HEK293 (cell line): ENCODE measurements at regions not wholly inside any gene's neighbourhood (a gene's known extent, or its start where the extent isn't known, plus 50 kb on each side); places are given as distances from the start of the nearest gene placed in this dataset.
A peak's percentile ranks its signal among the peaks of the same experiment; 100 is the strongest.

Source experiments
- CTCF ChIA-PET: fragments of 350-600 bp; formaldehyde crosslinking; extraction: SDS; loops from one replicate; lab custom pipeline; 2021; ENCODE audit warnings: antibody characterized with exemption; lab: Yijun Ruan, JAX
- POLR2A ChIA-PET: fragments of 300-600 bp; formaldehyde crosslinking; extraction: SDS; loops from one replicate; lab custom pipeline; 2020; ENCODE audit warnings: antibody characterized with exemption, inconsistent platforms; lab: Yijun Ruan, JAX
- H3K27ac ChIP-seq: fragments of 200-500 bp; sonication (Bioruptor generic); 2 replicates; pipeline ENCODE4 v1.5.1; 2014; ENCODE audit warnings: low read depth, low read length, control low read depth, inconsistent platforms; ENCODE audit errors: extremely low read depth
- H3K36me3 ChIP-seq, 2 experiments: fragments of 200-500 bp in 1 of 2; sonication (Bioruptor generic) in 1 of 2; 1 replicate in 1 of 2; 2 replicates in 1 of 2; pipeline ENCODE4 v1.5.1; 2014 to 2017; ENCODE audit warnings: inconsistent platforms in 2 of 2, low read length in 2 of 2; ENCODE audit not compliant: control insufficient read depth in 2 of 2, insufficient read depth in 1 of 2
- H3K4me1 ChIP-seq: fragments of 200-500 bp; sonication (Bioruptor generic); 2 replicates; pipeline ENCODE4 v1.5.1; 2014; ENCODE audit warnings: mild to moderate bottlenecking, low read length, inconsistent platforms; ENCODE audit not compliant: control insufficient read depth, insufficient read depth
- H3K4me3 ChIP-seq: 2 replicates; pipeline ENCODE4 v1.5.1; 2011; ENCODE audit warnings: low read depth, mild to moderate bottlenecking, control low read depth, low read length, moderate library complexity
- H3K9me3 ChIP-seq: fragments of 200-500 bp; sonication (Bioruptor generic); 2 replicates; pipeline ENCODE4 v1.5.1; 2014; ENCODE audit warnings: low read depth, low read length, inconsistent platforms; ENCODE audit not compliant: control insufficient read depth, insufficient read depth
- BCL11A ChIP-seq: fragments of 450-650 bp; formaldehyde crosslinking; IDR thresholded peaks from 2 replicates; pipeline ENCODE4 v1.5.1; 2016; ENCODE audit warnings: low read depth, missing biosample characterization, missing genetic modification characterization
- HOXC10 ChIP-seq: sonication (generic); formaldehyde crosslinking; IDR thresholded peaks from 2 replicates; pipeline ENCODE4 v1.8.1; 2023; ENCODE audit warnings: mild to moderate bottlenecking, missing genetic modification reagents
- IKZF3 ChIP-seq: fragments of 450-650 bp; IDR thresholded peaks from 2 replicates; pipeline ENCODE4 v1.5.0; 2018; ENCODE audit warnings: missing biosample characterization, mild to moderate bottlenecking, missing genetic modification characterization, moderate library complexity
- PATZ1 ChIP-seq: fragments of 450-650 bp; formaldehyde crosslinking; IDR thresholded peaks from 2 replicates; pipeline ENCODE4 v1.5.1; 2016; ENCODE audit warnings: missing biosample characterization, missing genetic modification characterization
- RBAK ChIP-seq: fragments of 450-650 bp; formaldehyde crosslinking; IDR thresholded peaks from 2 replicates; pipeline ENCODE4 v1.5.1; 2016; ENCODE audit warnings: missing biosample characterization, missing genetic modification characterization
- SCRT2 ChIP-seq: fragments of 450-650 bp; formaldehyde crosslinking; IDR thresholded peaks from 2 replicates; pipeline ENCODE4 v1.5.1; 2016; ENCODE audit warnings: missing biosample characterization, missing genetic modification characterization
- WT1 ChIP-seq: fragments of 450-650 bp; formaldehyde crosslinking; IDR thresholded peaks from 2 replicates; pipeline ENCODE4 v1.5.1; 2016; ENCODE audit warnings: missing biosample characterization, missing genetic modification characterization
- YY2 ChIP-seq: fragments of 450-650 bp; formaldehyde crosslinking; IDR thresholded peaks from 2 replicates; pipeline ENCODE4 v1.5.1; 2016; ENCODE audit warnings: missing biosample characterization, missing genetic modification characterization
- ZNF10 ChIP-seq: fragments of 450-650 bp; formaldehyde crosslinking; IDR thresholded peaks from 2 replicates; pipeline ENCODE4 v1.5.1; 2017; ENCODE audit warnings: missing biosample characterization, missing genetic modification characterization
- ZNF112 ChIP-seq: fragments of 450-650 bp; formaldehyde crosslinking; IDR thresholded peaks from 2 replicates; pipeline ENCODE4 v1.5.0; 2017; ENCODE audit warnings: missing biosample characterization, missing genetic modification characterization
- ZNF169 ChIP-seq: fragments of 450-650 bp; formaldehyde crosslinking; IDR thresholded peaks from 2 replicates; pipeline ENCODE4 v1.5.1; 2016; ENCODE audit warnings: missing biosample characterization, missing genetic modification characterization
- ZNF18 ChIP-seq: fragments of 450-650 bp; formaldehyde crosslinking; IDR thresholded peaks from 2 replicates; pipeline ENCODE4 v1.5.1; 2016; ENCODE audit warnings: missing biosample characterization, missing genetic modification characterization
- ZNF324 ChIP-seq: fragments of 450-650 bp; formaldehyde crosslinking; IDR thresholded peaks from 2 replicates; pipeline ENCODE4 v1.5.1; 2016; ENCODE audit warnings: missing biosample characterization, missing genetic modification characterization
- ZNF423 ChIP-seq: fragments of 450-650 bp; formaldehyde crosslinking; IDR thresholded peaks from 2 replicates; pipeline ENCODE4 v1.5.1; 2016; ENCODE audit warnings: missing biosample characterization, missing genetic modification characterization
- ZNF521 ChIP-seq: fragments of 450-650 bp; formaldehyde crosslinking; IDR thresholded peaks from 2 replicates; pipeline ENCODE4 v1.5.1; 2017; ENCODE audit warnings: missing biosample characterization, mild to moderate bottlenecking, missing genetic modification characterization
- ZNF544 ChIP-seq: fragments of 450-650 bp; formaldehyde crosslinking; IDR thresholded peaks from 2 replicates; pipeline ENCODE4 v1.5.0; 2017; ENCODE audit warnings: missing biosample characterization, missing genetic modification characterization
- ZNF585B ChIP-seq: fragments of 450-650 bp; formaldehyde crosslinking; IDR thresholded peaks from 2 replicates; pipeline ENCODE4 v1.5.1; 2016; ENCODE audit warnings: missing biosample characterization, missing genetic modification characterization
- ZNF664 ChIP-seq: fragments of 450-650 bp; formaldehyde crosslinking; IDR thresholded peaks from 2 replicates; pipeline ENCODE4 v1.5.1; 2016; ENCODE audit warnings: missing biosample characterization, missing genetic modification characterization
- ZSCAN4 ChIP-seq: fragments of 450-650 bp; formaldehyde crosslinking; IDR thresholded peaks from 2 replicates; pipeline ENCODE4 v1.5.1; 2017; ENCODE audit warnings: missing biosample characterization, missing genetic modification characterization

GRCh38 chr16:51565184-51565583 is 414.1 kb upstream of the SALL1 start:
- TF ChIP-seq ZNF521 (tag by site-specific recombination) (no peak), WT1 (tag by site-specific recombination) (no peak), RBAK (tag by site-specific recombination) (no peak), ZNF169 (no peak), BCL11A (tag by site-specific recombination) (no peak), ZNF10 (tag by site-specific recombination) (no peak), ZNF585B (tag by site-specific recombination) (no peak)
- POLR2A ChIA-PET = no interaction called here
- Histone ChIP-seq H3K9me3 (no peaks in the 10 kb centered on the region), H3K36me3 (no peaks in the 10 kb centered on the region), H3K4me1 (no peaks in the 10 kb centered on the region), H3K27ac (no peak overlapping the region), H3K4me3 (no peak overlapping the region)
- CTCF ChIA-PET = interaction anchor here (0.6 kb wide), 1 partner anchor 566 kb away, joined by 3 read pairs; no protein-coding TSS in a partner anchor

GRCh38 chr16:51562891-51563290 is 411.8 kb upstream of the SALL1 start:
- ChIA-PET CTCF (interaction anchor here (0.5 to 1.1 kb wide), 2 partner anchors 53 to 756 kb away, joined by 3 to 4 read pairs; no protein-coding TSS in a partner anchor), POLR2A (no interaction called here)
- 0 out of 2 replicates have a peak, but pooled peaks have one; percentile 32 for TF ChIP-seq ZSCAN4 (tag by site-specific recombination)
- TF ChIP-seq ZNF664 (tag by site-specific recombination) = no peak
- TF ChIP-seq ZNF324 (tag by site-specific recombination) = no peak
- TF ChIP-seq ZNF10 (tag by site-specific recombination) = no peak
- no peak for TF ChIP-seq ZNF112 (tag by site-specific recombination)
- no peak for TF ChIP-seq SCRT2 (tag by site-specific recombination)
- no peak for TF ChIP-seq IKZF3 (tag by site-specific recombination)
- no peak for TF ChIP-seq PATZ1
- Histone ChIP-seq H3K36me3 (no peaks in the 10 kb centered on the region), H3K4me1 (no peaks in the 10 kb centered on the region), H3K27ac (no peak overlapping the region), H3K9me3 (no peaks in the 10 kb centered on the region), H3K4me3 (no peak overlapping the region)

GRCh38 chr16:51559901-51560300 is 408.8 kb upstream of the SALL1 start:
- POLR2A ChIA-PET = no interaction called here
- CTCF ChIA-PET = no interaction called here
- Histone ChIP-seq H3K36me3 (no peaks in the 10 kb centered on the region), H3K4me1 (peaks cover 8% of the 10 kb centered on the region), H3K27ac (no peak overlapping the region), H3K4me3 (no peak overlapping the region)
- TF ChIP-seq ZNF18 (tag by site-specific recombination) (no peak), ZNF544 (tag by site-specific recombination) (no peak), HOXC10 (no peak), ZNF423 (tag by site-specific recombination) (no peak), YY2 (tag by site-specific recombination) (no peak)
- TF ChIP-seq, all 188 proteins: peak for 0
- no peaks in the 10 kb centered on the region for H3K9me3 ChIP-seq
